Spleen (tissue), 7 donors: ENCODE measurements at regions not wholly inside any gene's neighbourhood (a gene's known extent, or its start where the extent isn't known, plus 50 kb on each side); places are given as distances from the start of the nearest gene placed in this dataset.

Experiments used
- CTCF ChIP-seq, 11 experiments: fragments of 200-600 bp in 7 of 11; fragments of 450-650 bp in 4 of 11; sonication (generic) in 4 of 11; IDR thresholded peaks in 8 of 11; conservative IDR thresholded peaks in 3 of 11; 1 replicate in 7 of 11; 2 replicates in 4 of 11; pipeline versions ENCODE4 v1.4.0 to v1.8.0; 2016 to 2021; ENCODE audit warnings: antibody characterized with exemption in 11 of 11, inconsistent platforms in 4 of 11, mild to moderate bottlenecking in 1 of 11
- POLR2A ChIP-seq, 3 donors: fragments of 450-650 bp; IDR thresholded peaks; one replicate each; pipeline ENCODE4 v1.5.1; 2017; ENCODE audit warnings: antibody characterized with exemption in 3 of 3, mild to moderate bottlenecking in 1 of 3
- POLR2AphosphoS5 ChIP-seq, 3 donors: sonication (generic); formaldehyde crosslinking; IDR thresholded peaks; one replicate each; pipeline ENCODE4 v1.5.1; 2017; ENCODE audit warnings: antibody characterized with exemption in 3 of 3
- donor health status: DM: no; HTN: no; CAD: no; lungs with moderate emphysema.
- donor health status: DM: no; HTN: no; CAD: no.
- donor health status: DM: no; HTN: no; CAD: no.

- TF ChIP-seq CTCF (IDR thresholded peaks at IDR 0.05 in 8 of 11, conservative IDR thresholded peaks at IDR 0.05 in 3 of 11) = no peak
- TF ChIP-seq POLR2A (IDR thresholded peaks at IDR 0.05) = no peak
- no peak for TF ChIP-seq POLR2AphosphoS5 (IDR thresholded peaks at IDR 0.05)
Observed at GRCh38 chr3:62950210-62950609, 75.0 kb upstream of the CADPS start.
